Hepatocyte (in vitro differentiated cells): ENCODE measurements at regions not wholly inside any gene's neighbourhood (a gene's known extent, or its start where the extent isn't known, plus 50 kb on each side); places are given as distances from the start of the nearest gene placed in this dataset.

Source experiments
- EZH2 ChIP-seq: fragments of 200-600 bp; sonication (generic); IDR thresholded peaks from 2 replicates; pipeline ENCODE4 v1.6.1; 2016; ENCODE audit warnings: antibody characterized with exemption, mild to moderate bottlenecking, borderline replicate concordance
- EZH2phosphoT487 ChIP-seq: fragments of 200-600 bp; sonication (generic); IDR thresholded peaks from one replicate; pipeline ENCODE4 v1.6.1; 2018; ENCODE audit warnings: antibody characterized with exemption, mild to moderate bottlenecking, low read depth, moderate library complexity; ENCODE audit not compliant: unreplicated experiment, severe bottlenecking
- TF ChIP-seq, protein P1 (sequence below): fragments of 200-600 bp; sonication (generic); IDR thresholded peaks from 2 replicates; pipeline ENCODE4 v1.5.1; 2016; ENCODE audit warnings: antibody characterized with exemption, mild to moderate bottlenecking; ENCODE audit not compliant: poor library complexity

DNA sequence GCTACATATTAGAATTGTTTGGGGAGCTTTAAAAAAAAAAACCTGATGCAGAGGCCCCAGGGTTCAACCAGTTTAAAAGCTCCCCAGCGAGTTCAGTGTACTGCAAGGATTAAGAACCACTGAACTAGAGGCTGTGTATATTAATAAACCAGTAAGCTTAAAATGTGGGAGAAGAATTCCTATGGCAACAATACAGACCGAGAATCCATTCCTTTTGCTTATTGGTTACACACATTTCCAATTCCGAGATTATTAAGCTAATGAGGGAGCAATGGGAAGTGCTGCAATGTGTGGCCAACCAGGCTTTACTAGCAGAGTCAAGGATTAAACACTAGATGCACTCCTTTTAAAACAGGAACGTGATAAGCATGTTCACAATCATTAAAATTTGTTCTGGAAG lies 204.4 kb downstream of the TDRD15 start:
- no peak for TF ChIP-seq EZH2phosphoT487
- no peak for TF ChIP-seq EZH2
- TF ChIP-seq, protein P1, sequence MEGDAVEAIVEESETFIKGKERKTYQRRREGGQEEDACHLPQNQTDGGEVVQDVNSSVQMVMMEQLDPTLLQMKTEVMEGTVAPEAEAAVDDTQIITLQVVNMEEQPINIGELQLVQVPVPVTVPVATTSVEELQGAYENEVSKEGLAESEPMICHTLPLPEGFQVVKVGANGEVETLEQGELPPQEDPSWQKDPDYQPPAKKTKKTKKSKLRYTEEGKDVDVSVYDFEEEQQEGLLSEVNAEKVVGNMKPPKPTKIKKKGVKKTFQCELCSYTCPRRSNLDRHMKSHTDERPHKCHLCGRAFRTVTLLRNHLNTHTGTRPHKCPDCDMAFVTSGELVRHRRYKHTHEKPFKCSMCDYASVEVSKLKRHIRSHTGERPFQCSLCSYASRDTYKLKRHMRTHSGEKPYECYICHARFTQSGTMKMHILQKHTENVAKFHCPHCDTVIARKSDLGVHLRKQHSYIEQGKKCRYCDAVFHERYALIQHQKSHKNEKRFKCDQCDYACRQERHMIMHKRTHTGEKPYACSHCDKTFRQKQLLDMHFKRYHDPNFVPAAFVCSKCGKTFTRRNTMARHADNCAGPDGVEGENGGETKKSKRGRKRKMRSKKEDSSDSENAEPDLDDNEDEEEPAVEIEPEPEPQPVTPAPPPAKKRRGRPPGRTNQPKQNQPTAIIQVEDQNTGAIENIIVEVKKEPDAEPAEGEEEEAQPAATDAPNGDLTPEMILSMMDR, result no peak
